SK-N-SH (cell line): ENCODE measurements at regions not wholly inside any gene's neighbourhood (a gene's known extent, or its start where the extent isn't known, plus 50 kb on each side); places are given as distances from the start of the nearest gene placed in this dataset.

ENCODE experiments used
- CHD2 ChIP-seq: fragments of 150-350 bp; IDR thresholded peaks from 2 replicates; pipeline ENCODE4 v1.6.1; 2018; ENCODE audit warnings: low read length; ENCODE audit not compliant: partially characterized antibody
- CTCF ChIP-seq: fragments of 200-600 bp; sonication (generic); IDR thresholded peaks from 2 replicates; pipeline ENCODE4 v1.6.1; 2017; ENCODE audit warnings: antibody characterized with exemption, mild to moderate bottlenecking, moderate library complexity
- EP300 ChIP-seq, 2 experiments: IDR thresholded peaks; 2 replicates each; pipeline versions ENCODE4 v1.4.0 to v1.6.1; 2012; ENCODE audit warnings: borderline replicate concordance in 1 of 2, low read depth in 1 of 2, low read length in 1 of 2
- GATA2 ChIP-seq: sonication (generic); formaldehyde crosslinking; IDR thresholded peaks from 2 replicates; pipeline ENCODE4 v1.5.0; 2020; ENCODE audit warnings: mild to moderate bottlenecking, missing genetic modification reagents
- JUND ChIP-seq: IDR thresholded peaks from 2 replicates; pipeline ENCODE4 v1.4.0; 2012
- POLR2AphosphoS5 ChIP-seq: IDR thresholded peaks from 2 replicates; pipeline ENCODE4 v1.6.1; 2012; ENCODE audit warnings: low read depth, low read length
- RAD21 ChIP-seq: IDR thresholded peaks from 2 replicates; pipeline ENCODE4 v1.6.1; 2012; ENCODE audit warnings: mild to moderate bottlenecking, low read length
- SMC3 ChIP-seq: IDR thresholded peaks from 2 replicates; pipeline ENCODE4 v1.6.1; 2012; ENCODE audit warnings: low read depth, low read length, improper control_type of control experiment
- TAF1 ChIP-seq: IDR thresholded peaks from 2 replicates; pipeline ENCODE4 v1.6.1; 2012; ENCODE audit warnings: low read depth, mild to moderate bottlenecking, low read length, moderate library complexity, borderline replicate concordance
- YY1 ChIP-seq: IDR thresholded peaks from 2 replicates; pipeline ENCODE4 v1.4.0; 2012; ENCODE audit warnings: low read depth, mild to moderate bottlenecking
- ZBTB33 ChIP-seq: IDR thresholded peaks from 2 replicates; pipeline ENCODE4 v1.4.0; 2012; ENCODE audit warnings: low read depth, borderline replicate concordance
- TF ChIP-seq, protein P1 (sequence below): IDR thresholded peaks from 2 replicates; pipeline ENCODE4 v1.4.0; 2012; ENCODE audit warnings: low read depth, borderline replicate concordance

DNA sequence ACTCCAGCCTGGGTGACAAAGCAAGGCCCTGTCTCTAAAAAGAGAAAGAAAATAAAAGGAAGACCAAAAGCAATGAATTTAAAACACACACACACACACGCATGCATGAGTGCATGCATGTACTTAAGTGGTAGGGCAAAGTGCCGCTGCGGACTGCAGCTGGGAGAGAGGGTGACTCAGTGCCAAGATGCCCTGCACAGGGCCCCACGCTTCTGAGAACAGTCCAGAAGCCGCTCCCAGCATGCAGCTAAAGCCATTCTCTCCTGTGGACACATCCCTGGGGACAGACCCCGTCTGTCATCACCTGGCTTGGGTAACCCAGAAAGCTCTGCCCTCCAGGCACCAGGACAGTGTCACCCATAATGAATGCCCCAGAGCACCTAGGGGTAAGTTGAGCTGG lies 61.0 kb upstream of the MYL10 start:
- TF ChIP-seq EP300 (IDR thresholded peaks at IDR 0.05; ENCODE audit: borderline replicate concordance in 1 of 2, low read depth in 1 of 2, low read length in 1 of 2) (no peak), RAD21 (no peak), JUND (no peak), CTCF (no peak), YY1 (no peak), POLR2AphosphoS5 (no peak), SMC3 (no peak), ZBTB33 (no peak), CHD2 (no peak), TAF1 (no peak), GATA2 (CRISPR knock-in tag) (no peak)
- TF ChIP-seq, protein P1, sequence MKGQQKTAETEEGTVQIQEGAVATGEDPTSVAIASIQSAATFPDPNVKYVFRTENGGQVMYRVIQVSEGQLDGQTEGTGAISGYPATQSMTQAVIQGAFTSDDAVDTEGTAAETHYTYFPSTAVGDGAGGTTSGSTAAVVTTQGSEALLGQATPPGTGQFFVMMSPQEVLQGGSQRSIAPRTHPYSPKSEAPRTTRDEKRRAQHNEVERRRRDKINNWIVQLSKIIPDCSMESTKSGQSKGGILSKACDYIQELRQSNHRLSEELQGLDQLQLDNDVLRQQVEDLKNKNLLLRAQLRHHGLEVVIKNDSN, result no peak
